ENCODE measurements at regions not wholly inside any gene's neighbourhood (a gene's known extent, or its start where the extent isn't known, plus 50 kb on each side); places are given as distances from the start of the nearest gene placed in this dataset.

- Histone ChIP-seq H3K27ac (no peak overlapping the region), H3K27me3 (no peaks in the 10 kb centered on the region), H3K4me3 (no peak overlapping the region), H3K4me1 (no peaks in the 10 kb centered on the region), H3K9me3 (no peaks in the 10 kb centered on the region), H3K36me3 (no peaks in the 10 kb centered on the region)
- no peak for DNase-seq (ENCODE audit: low spot score in 2 of 2)
- no peak for TF ChIP-seq CTCF (IDR thresholded peaks at IDR 0.05)
- intact Hi-C loops (cut with DNase I): no loop called here
Observed at GRCh38 chr13:103284466-103284865, 218.2 kb upstream of the SLC10A2 start.

- Histone ChIP-seq H3K4me1 (no peaks in the 10 kb centered on the region), H3K4me3 (no peak overlapping the region), H3K36me3 (no peaks in the 10 kb centered on the region), H3K27ac (no peak overlapping the region), H3K9me3 (no peaks in the 10 kb centered on the region), H3K27me3 (no peaks in the 10 kb centered on the region)
- TF ChIP-seq CTCF (IDR thresholded peaks at IDR 0.05): no peak
- DNase-seq (ENCODE audit: low spot score in 2 of 2): no peak
- intact Hi-C loops (cut with DNase I): no loop called here
Observed at GRCh38 chr13:103283451-103283820, 217.2 kb upstream of the SLC10A2 start.

GRCh38 chr13:103282571-103283450 is 216.6 kb upstream of the SLC10A2 start:
- no peak overlapping the region for H3K27ac ChIP-seq
- no peaks in the 10 kb centered on the region for H3K27me3 ChIP-seq
- no peaks in the 10 kb centered on the region for H3K36me3 ChIP-seq
- TF ChIP-seq CTCF (IDR thresholded peaks at IDR 0.05): no peak
- intact Hi-C loops (cut with DNase I): no loop called here
- H3K4me1 ChIP-seq: no peaks in the 10 kb centered on the region
- no peaks in the 10 kb centered on the region for H3K9me3 ChIP-seq
- H3K4me3 ChIP-seq: no peak overlapping the region
- DNase-seq (ENCODE audit: low spot score in 2 of 2): no peak

- Histone ChIP-seq H3K27me3 (no peaks in the 10 kb centered on the region), H3K9me3 (no peaks in the 10 kb centered on the region), H3K27ac (no peak overlapping the region), H3K4me3 (no peak overlapping the region), H3K4me1 (no peaks in the 10 kb centered on the region), H3K36me3 (no peaks in the 10 kb centered on the region)
- intact Hi-C loops (cut with DNase I): no loop called here
- no peak for TF ChIP-seq CTCF (IDR thresholded peaks at IDR 0.05)
- DNase-seq (ENCODE audit: low spot score in 2 of 2): no peak
Observed at GRCh38 chr13:103277959-103278694, 211.9 kb upstream of the SLC10A2 start.

GRCh38 chr13:103276775-103277498 is 210.7 kb upstream of the SLC10A2 start:
- intact Hi-C loops (cut with DNase I): no loop called here
- H3K36me3 ChIP-seq: no peaks in the 10 kb centered on the region
- DNase-seq (ENCODE audit: low spot score in 2 of 2): no peak
- no peaks in the 10 kb centered on the region for H3K27me3 ChIP-seq
- H3K4me1 ChIP-seq: no peaks in the 10 kb centered on the region
- no peak overlapping the region for H3K27ac ChIP-seq
- TF ChIP-seq CTCF (IDR thresholded peaks at IDR 0.05): no peak
- no peak overlapping the region for H3K4me3 ChIP-seq
- H3K9me3 ChIP-seq: no peaks in the 10 kb centered on the region

Measured in ascending aorta (tissue), 2 donors.